ENCODE measurements at regions not wholly inside any gene's neighbourhood (a gene's known extent, or its start where the extent isn't known, plus 50 kb on each side); places are given as distances from the start of the nearest gene placed in this dataset.

- H3K9me3 ChIP-seq (ENCODE audit: control insufficient read depth in 1 of 2, low read length in 2 of 2), result no peaks in the 10 kb centered on the region
- no peak overlapping the region for H3K27ac ChIP-seq (ENCODE audit: low read depth, low read length)
Observed at GRCh38 chr18:26705757-26706156, 157.4 kb upstream of the KCTD1 start.

GRCh38 chr18:26703170-26703930, 155.0 kb upstream of the KCTD1 start:
- H3K9me3 ChIP-seq (ENCODE audit: control insufficient read depth in 1 of 2, low read length in 2 of 2), result no peaks in the 10 kb centered on the region
- H3K27me3 ChIP-seq (ENCODE audit: control insufficient read depth in 1 of 2, insufficient read depth in 2 of 2, low read length in 2 of 2), result no peaks in the 10 kb centered on the region
- H3K4me3 ChIP-seq (ENCODE audit: low read depth in 1 of 2, low read length in 2 of 2), result peak overlapping the region in 1 of 2 donors; percentile 4
- no peak overlapping the region for H3K27ac ChIP-seq (ENCODE audit: low read depth, low read length)
- no peak overlapping the region for H3K9ac ChIP-seq (ENCODE audit: low read depth in 1 of 2, low read length in 2 of 2)
- no peaks in the 10 kb centered on the region for H3K36me3 ChIP-seq (ENCODE audit: control insufficient read depth in 1 of 2, insufficient read depth in 2 of 2, low read length in 2 of 2)
- peaks cover 6 to 15% of the 10 kb centered on the region in 2 donors for H3K4me1 ChIP-seq (ENCODE audit: control insufficient read depth in 1 of 2, insufficient read depth in 2 of 2, low read length in 2 of 2)

More at GRCh38 chr18:26705757-26706156, 157.4 kb upstream of the KCTD1 start:
- no peaks in the 10 kb centered on the region for H3K36me3 ChIP-seq (ENCODE audit: control insufficient read depth in 1 of 2, insufficient read depth in 2 of 2, low read length in 2 of 2)
- H3K27me3 ChIP-seq (ENCODE audit: control insufficient read depth in 1 of 2, insufficient read depth in 2 of 2, low read length in 2 of 2), result no peaks in the 10 kb centered on the region
- no peak overlapping the region for H3K9ac ChIP-seq (ENCODE audit: low read depth in 1 of 2, low read length in 2 of 2)
- H3K4me1 ChIP-seq (ENCODE audit: control insufficient read depth in 1 of 2, insufficient read depth in 2 of 2, low read length in 2 of 2), result peaks cover 6 to 20% of the 10 kb centered on the region in 2 donors
- no peak overlapping the region for H3K4me3 ChIP-seq (ENCODE audit: low read depth in 1 of 2, low read length in 2 of 2)

- no peaks in the 10 kb centered on the region for H3K36me3 ChIP-seq (ENCODE audit: control insufficient read depth in 1 of 2, insufficient read depth in 2 of 2, low read length in 2 of 2)
- no peak overlapping the region for H3K27ac ChIP-seq (ENCODE audit: low read depth, low read length)
- no peaks in the 10 kb centered on the region for H3K27me3 ChIP-seq (ENCODE audit: control insufficient read depth in 1 of 2, insufficient read depth in 2 of 2, low read length in 2 of 2)
- no peak overlapping the region for H3K9ac ChIP-seq (ENCODE audit: low read depth in 1 of 2, low read length in 2 of 2)
- no peaks in the 10 kb centered on the region for H3K9me3 ChIP-seq (ENCODE audit: control insufficient read depth in 1 of 2, low read length in 2 of 2)
- no peak overlapping the region for H3K4me3 ChIP-seq (ENCODE audit: low read depth in 1 of 2, low read length in 2 of 2)
- peaks cover 2 to 10% of the 10 kb centered on the region in 2 donors for H3K4me1 ChIP-seq (ENCODE audit: control insufficient read depth in 1 of 2, insufficient read depth in 2 of 2, low read length in 2 of 2)
Observed at GRCh38 chr18:26702086-26702485, 153.7 kb upstream of the KCTD1 start.

GRCh38 chr18:26700728-26701127, 152.4 kb upstream of the KCTD1 start:
- H3K9ac ChIP-seq (ENCODE audit: low read depth in 1 of 2, low read length in 2 of 2), result no peak overlapping the region
- H3K27me3 ChIP-seq (ENCODE audit: control insufficient read depth in 1 of 2, insufficient read depth in 2 of 2, low read length in 2 of 2), result no peaks in the 10 kb centered on the region
- H3K9me3 ChIP-seq (ENCODE audit: control insufficient read depth in 1 of 2, low read length in 2 of 2), result no peaks in the 10 kb centered on the region
- no peak overlapping the region for H3K4me3 ChIP-seq (ENCODE audit: low read depth in 1 of 2, low read length in 2 of 2)
- H3K36me3 ChIP-seq (ENCODE audit: control insufficient read depth in 1 of 2, insufficient read depth in 2 of 2, low read length in 2 of 2), result no peaks in the 10 kb centered on the region
- H3K4me1 ChIP-seq (ENCODE audit: control insufficient read depth in 1 of 2, insufficient read depth in 2 of 2, low read length in 2 of 2), result no peaks in the 10 kb centered on the region
- H3K27ac ChIP-seq (ENCODE audit: low read depth, low read length), result no peak overlapping the region

GRCh38 chr18:26700201-26700600, 151.8 kb upstream of the KCTD1 start:
- no peaks in the 10 kb centered on the region for H3K36me3 ChIP-seq (ENCODE audit: control insufficient read depth in 1 of 2, insufficient read depth in 2 of 2, low read length in 2 of 2)
- H3K4me1 ChIP-seq (ENCODE audit: control insufficient read depth in 1 of 2, insufficient read depth in 2 of 2, low read length in 2 of 2), result no peaks in the 10 kb centered on the region
- no peaks in the 10 kb centered on the region for H3K27me3 ChIP-seq (ENCODE audit: control insufficient read depth in 1 of 2, insufficient read depth in 2 of 2, low read length in 2 of 2)
- no peak overlapping the region for H3K4me3 ChIP-seq (ENCODE audit: low read depth in 1 of 2, low read length in 2 of 2)
- no peak overlapping the region for H3K27ac ChIP-seq (ENCODE audit: low read depth, low read length)
- H3K9ac ChIP-seq (ENCODE audit: low read depth in 1 of 2, low read length in 2 of 2), result no peak overlapping the region
- H3K9me3 ChIP-seq (ENCODE audit: control insufficient read depth in 1 of 2, low read length in 2 of 2), result no peaks in the 10 kb centered on the region

GRCh38 chr18:26697186-26697884, 149.0 kb upstream of the KCTD1 start:
- Histone ChIP-seq H3K36me3 (ENCODE audit: control insufficient read depth in 1 of 2, insufficient read depth in 2 of 2, low read length in 2 of 2) (no peaks in the 10 kb centered on the region), H3K4me3 (ENCODE audit: low read depth in 1 of 2, low read length in 2 of 2) (no peak overlapping the region), H3K27ac (ENCODE audit: low read depth, low read length) (no peak overlapping the region), H3K9me3 (ENCODE audit: control insufficient read depth in 1 of 2, low read length in 2 of 2) (peaks cover 0 to 3% of the 10 kb centered on the region in 2 donors), H3K9ac (ENCODE audit: low read depth in 1 of 2, low read length in 2 of 2) (no peak overlapping the region), H3K4me1 (ENCODE audit: control insufficient read depth in 1 of 2, insufficient read depth in 2 of 2, low read length in 2 of 2) (no peaks in the 10 kb centered on the region), H3K27me3 (ENCODE audit: control insufficient read depth in 1 of 2, insufficient read depth in 2 of 2, low read length in 2 of 2) (no peaks in the 10 kb centered on the region)

- Histone ChIP-seq H3K36me3 (ENCODE audit: control insufficient read depth in 1 of 2, insufficient read depth in 2 of 2, low read length in 2 of 2) (no peaks in the 10 kb centered on the region), H3K4me1 (ENCODE audit: control insufficient read depth in 1 of 2, insufficient read depth in 2 of 2, low read length in 2 of 2) (no peaks in the 10 kb centered on the region), H3K9ac (ENCODE audit: low read depth in 1 of 2, low read length in 2 of 2) (no peak overlapping the region), H3K27ac (ENCODE audit: low read depth, low read length) (no peak overlapping the region), H3K4me3 (ENCODE audit: low read depth in 1 of 2, low read length in 2 of 2) (no peak overlapping the region), H3K27me3 (ENCODE audit: control insufficient read depth in 1 of 2, insufficient read depth in 2 of 2, low read length in 2 of 2) (no peaks in the 10 kb centered on the region), H3K9me3 (ENCODE audit: control insufficient read depth in 1 of 2, low read length in 2 of 2) (peaks cover 0 to 3% of the 10 kb centered on the region in 2 donors)
Observed at GRCh38 chr18:26696786-26697185, 148.4 kb upstream of the KCTD1 start.

GRCh38 chr18:26696308-26696707, 148.0 kb upstream of the KCTD1 start:
- Histone ChIP-seq H3K4me1 (ENCODE audit: control insufficient read depth in 1 of 2, insufficient read depth in 2 of 2, low read length in 2 of 2) (no peaks in the 10 kb centered on the region), H3K27me3 (ENCODE audit: control insufficient read depth in 1 of 2, insufficient read depth in 2 of 2, low read length in 2 of 2) (no peaks in the 10 kb centered on the region), H3K27ac (ENCODE audit: low read depth, low read length) (no peak overlapping the region), H3K9me3 (ENCODE audit: control insufficient read depth in 1 of 2, low read length in 2 of 2) (peaks cover 0 to 3% of the 10 kb centered on the region in 2 donors), H3K36me3 (ENCODE audit: control insufficient read depth in 1 of 2, insufficient read depth in 2 of 2, low read length in 2 of 2) (no peaks in the 10 kb centered on the region), H3K9ac (ENCODE audit: low read depth in 1 of 2, low read length in 2 of 2) (no peak overlapping the region), H3K4me3 (ENCODE audit: low read depth in 1 of 2, low read length in 2 of 2) (no peak overlapping the region)

GRCh38 chr18:26689226-26689879, 141.0 kb upstream of the KCTD1 start:
- Histone ChIP-seq H3K9me3 (ENCODE audit: control insufficient read depth in 1 of 2, low read length in 2 of 2) (peaks cover 0 to 3% of the 10 kb centered on the region in 2 donors), H3K36me3 (ENCODE audit: control insufficient read depth in 1 of 2, insufficient read depth in 2 of 2, low read length in 2 of 2) (no peaks in the 10 kb centered on the region), H3K4me1 (ENCODE audit: control insufficient read depth in 1 of 2, insufficient read depth in 2 of 2, low read length in 2 of 2) (no peaks in the 10 kb centered on the region), H3K27ac (ENCODE audit: low read depth, low read length) (no peak overlapping the region), H3K27me3 (ENCODE audit: control insufficient read depth in 1 of 2, insufficient read depth in 2 of 2, low read length in 2 of 2) (no peaks in the 10 kb centered on the region), H3K4me3 (ENCODE audit: low read depth in 1 of 2, low read length in 2 of 2) (no peak overlapping the region), H3K9ac (ENCODE audit: low read depth in 1 of 2, low read length in 2 of 2) (no peak overlapping the region)

- H3K27me3 ChIP-seq (ENCODE audit: control insufficient read depth in 1 of 2, insufficient read depth in 2 of 2, low read length in 2 of 2), result no peaks in the 10 kb centered on the region
- H3K36me3 ChIP-seq (ENCODE audit: control insufficient read depth in 1 of 2, insufficient read depth in 2 of 2, low read length in 2 of 2), result no peaks in the 10 kb centered on the region
- no peak overlapping the region for H3K27ac ChIP-seq (ENCODE audit: low read depth, low read length)
- no peak overlapping the region for H3K4me3 ChIP-seq (ENCODE audit: low read depth in 1 of 2, low read length in 2 of 2)
- H3K4me1 ChIP-seq (ENCODE audit: control insufficient read depth in 1 of 2, insufficient read depth in 2 of 2, low read length in 2 of 2), result no peaks in the 10 kb centered on the region
- no peaks in the 10 kb centered on the region for H3K9me3 ChIP-seq (ENCODE audit: control insufficient read depth in 1 of 2, low read length in 2 of 2)
- no peak overlapping the region for H3K9ac ChIP-seq (ENCODE audit: low read depth in 1 of 2, low read length in 2 of 2)
Observed at GRCh38 chr18:26686532-26686931, 138.2 kb upstream of the KCTD1 start.

Data from duodenal mucosa (tissue), 2 donors.